HG02973 (cell line): ENCODE measurements at regions not wholly inside any gene's neighbourhood (a gene's known extent, or its start where the extent isn't known, plus 50 kb on each side); places are given as distances from the start of the nearest gene placed in this dataset.

ENCODE experiments used
- ATAC-seq: cut with Tn5 transposase; IDR thresholded peaks from one replicate; pipeline ENCODE4 v1.9.1; 2021; ENCODE audit warnings: moderate library complexity; ENCODE audit not compliant: unreplicated experiment

DNA sequence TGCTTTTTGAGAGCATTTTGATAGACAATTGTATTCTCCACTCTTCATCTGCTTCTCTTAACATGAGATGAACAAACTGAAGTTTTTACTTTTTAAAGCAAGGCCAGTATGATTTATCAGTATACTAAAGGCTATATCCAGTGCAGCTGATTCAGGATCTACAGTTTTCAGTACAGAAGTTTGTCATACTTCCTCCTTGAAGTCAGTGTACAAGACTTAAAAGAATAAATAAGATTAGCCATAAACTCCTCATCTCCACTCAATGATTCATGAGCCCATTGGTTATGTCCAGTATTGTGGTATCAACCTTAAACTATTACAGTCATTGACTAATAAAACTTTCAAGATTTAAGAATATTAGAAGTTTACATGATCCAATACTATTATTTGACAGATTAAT lies 374.8 kb upstream of the EPHA7 start:
- no peak for ATAC-seq

DNA sequence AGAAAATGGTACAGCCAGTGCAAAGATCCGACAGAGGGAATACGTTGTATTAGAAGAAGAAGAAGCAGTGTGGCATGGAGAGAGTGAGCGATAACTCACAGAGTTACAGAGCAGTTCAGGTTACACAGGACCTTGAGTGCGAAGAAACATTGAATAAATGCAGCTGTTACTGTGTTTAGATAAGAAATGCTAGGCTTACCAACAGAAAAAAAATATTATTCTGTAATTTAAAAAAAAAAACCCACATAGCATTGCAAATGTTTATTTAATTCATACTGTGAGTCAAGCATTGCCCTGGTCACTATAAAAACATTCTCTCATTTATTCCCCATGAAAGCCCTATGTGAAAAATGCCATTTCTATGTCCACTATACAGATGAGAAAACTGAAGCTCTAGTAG lies 373.4 kb upstream of the EPHA7 start:
- no peak for ATAC-seq

DNA sequence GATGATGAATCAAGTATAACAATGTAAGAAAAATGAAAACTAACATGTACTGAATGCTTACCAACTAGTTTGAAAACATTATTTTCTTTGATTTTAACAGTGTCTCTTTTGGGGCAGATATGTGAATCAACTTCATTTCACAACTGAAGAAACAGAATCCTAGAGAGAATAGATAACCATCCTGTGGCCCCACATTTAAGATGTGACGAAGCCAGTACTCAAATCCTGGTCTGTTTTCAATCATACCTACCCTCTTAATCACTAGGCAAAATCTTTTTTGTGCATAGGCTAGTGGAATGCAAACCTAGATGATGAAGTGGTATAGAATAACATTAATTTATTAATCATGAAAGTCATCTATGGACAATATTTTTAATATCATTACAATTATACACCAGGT lies 371.6 kb upstream of the EPHA7 start:
- ATAC-seq = no peak

DNA sequence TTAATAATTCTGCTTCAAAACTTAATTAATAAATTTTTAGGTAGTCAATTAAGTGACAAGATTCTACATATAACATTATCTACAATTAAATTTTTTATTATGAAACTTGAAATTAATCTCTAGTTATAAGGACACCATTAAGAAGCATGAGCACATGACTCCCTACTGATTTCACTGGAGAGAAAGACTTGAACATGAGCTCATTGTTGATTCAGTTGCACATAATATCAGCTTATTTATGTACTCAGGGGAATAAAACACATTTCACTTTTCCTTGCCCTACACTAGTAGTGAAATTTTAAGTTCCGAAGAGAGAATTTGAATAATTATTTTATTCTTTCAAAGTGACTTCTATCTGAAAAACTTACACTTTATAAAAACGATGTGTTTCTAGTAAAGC lies 370.2 kb upstream of the EPHA7 start:
- no peak for ATAC-seq

DNA sequence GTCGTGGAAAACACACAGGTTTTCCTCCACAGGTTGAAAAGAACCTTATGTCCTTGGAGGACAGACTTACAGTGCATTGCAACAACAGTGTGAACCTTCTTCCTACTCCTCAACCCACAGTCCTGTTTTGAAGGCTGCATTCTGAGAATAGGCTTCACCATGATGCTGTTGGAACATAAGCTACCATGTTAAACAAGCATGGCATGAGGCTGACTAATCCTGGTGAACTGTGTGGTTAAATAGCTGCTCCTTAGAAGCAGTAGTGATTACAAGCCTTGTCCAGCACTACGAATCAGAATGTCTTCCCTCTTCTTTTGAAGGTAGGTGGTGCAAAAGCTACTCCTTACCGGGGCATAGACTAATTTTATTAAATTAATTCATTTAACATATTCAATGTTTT lies 368.5 kb upstream of the EPHA7 start:
- no peak for ATAC-seq

DNA sequence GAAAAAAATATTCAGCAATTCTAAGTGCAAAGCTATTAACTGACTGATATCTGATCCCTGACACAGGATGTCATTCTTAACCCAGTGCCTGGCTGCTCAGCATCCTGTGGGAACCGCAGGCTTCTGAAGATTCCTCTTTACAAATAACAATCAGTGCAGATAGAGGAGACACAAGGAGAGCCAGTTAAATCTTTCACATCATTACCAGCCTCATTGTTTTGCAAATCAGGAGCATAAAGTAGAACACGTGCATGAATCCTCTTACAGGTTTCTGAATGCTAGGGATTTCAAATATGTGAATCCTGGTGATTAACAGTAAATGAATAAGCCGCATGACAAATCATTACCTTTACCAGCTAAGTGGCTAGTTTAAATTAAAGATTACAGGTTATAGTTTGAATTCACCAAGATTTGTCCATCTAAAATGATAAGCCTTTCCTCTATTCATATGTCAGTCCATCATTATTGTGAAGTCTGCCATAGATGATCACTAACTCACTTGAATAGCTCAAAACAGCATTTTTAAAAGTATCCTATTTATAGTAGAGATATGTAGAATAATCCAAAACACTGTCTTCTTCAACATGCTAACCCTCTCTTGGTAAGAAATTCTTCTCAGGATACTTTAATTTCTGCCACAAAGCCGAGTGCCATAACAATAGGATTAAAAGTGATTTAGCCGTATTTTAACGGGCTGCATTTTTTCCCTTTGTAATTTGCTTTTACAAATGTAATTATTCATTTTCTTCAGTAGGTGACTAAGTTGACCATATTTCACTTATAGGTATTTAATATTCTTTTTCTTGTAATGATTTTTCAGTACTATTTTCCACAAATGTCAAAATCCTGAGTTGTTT lies 367.3 kb upstream of the EPHA7 start:
- ATAC-seq = no peak

DNA sequence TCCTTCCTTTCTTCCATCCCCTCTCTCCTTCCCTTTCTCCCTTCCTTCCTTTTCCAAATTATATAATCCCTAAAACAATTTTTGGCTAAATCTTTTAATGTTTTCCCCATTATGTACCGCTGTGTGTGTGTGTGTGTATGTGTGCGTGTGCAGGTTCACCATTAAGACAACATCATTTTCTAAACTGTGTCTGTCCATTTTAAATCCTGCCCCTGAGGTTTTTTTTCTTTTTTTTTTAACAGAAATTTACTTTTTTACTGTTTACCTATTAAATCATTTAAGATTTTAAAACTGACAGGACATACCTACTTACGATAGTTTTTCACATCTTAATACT lies 366.3 kb upstream of the EPHA7 start:
- no peak for ATAC-seq

DNA sequence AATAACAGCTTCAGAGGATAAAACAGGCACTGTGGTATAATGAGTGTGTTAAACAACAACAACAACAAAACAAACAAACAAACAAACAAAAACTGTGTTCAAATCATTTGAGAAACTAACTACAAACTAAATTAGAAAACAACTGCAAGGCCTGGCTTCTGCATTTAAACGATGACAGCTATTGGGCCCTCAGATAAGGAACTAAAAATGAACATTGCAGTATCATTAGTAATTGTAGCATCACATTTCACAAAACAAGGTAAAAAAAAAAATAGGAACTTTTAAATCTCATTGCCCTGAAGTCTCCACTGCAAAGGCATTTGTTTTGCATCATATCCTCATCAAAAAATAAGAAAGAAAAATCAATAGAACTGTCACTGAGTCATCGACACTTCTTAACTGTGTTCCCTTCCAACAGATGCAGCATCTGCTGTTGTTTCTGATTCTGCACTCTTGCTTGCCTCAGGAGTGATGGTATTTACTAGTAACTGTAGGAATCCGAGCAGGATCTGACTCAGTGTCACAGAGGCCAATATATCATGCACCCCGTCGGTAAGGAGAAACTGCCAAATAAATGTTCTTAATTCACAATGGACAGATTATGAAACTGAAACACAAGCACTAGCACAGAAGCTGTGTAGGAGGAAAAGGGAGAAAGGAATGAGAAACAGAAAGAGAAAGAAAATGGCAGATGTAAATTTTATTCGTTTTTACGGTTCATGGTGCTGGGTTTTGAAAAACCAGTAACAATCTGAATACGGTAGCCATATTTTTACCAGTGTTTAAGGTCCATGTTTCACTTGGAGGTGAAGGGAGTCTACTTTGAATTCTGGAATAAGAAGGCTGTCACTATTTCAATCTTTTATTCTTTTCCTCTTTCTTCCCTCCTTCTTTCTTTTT lies 365.7 kb upstream of the EPHA7 start:
- ATAC-seq = no peak

DNA sequence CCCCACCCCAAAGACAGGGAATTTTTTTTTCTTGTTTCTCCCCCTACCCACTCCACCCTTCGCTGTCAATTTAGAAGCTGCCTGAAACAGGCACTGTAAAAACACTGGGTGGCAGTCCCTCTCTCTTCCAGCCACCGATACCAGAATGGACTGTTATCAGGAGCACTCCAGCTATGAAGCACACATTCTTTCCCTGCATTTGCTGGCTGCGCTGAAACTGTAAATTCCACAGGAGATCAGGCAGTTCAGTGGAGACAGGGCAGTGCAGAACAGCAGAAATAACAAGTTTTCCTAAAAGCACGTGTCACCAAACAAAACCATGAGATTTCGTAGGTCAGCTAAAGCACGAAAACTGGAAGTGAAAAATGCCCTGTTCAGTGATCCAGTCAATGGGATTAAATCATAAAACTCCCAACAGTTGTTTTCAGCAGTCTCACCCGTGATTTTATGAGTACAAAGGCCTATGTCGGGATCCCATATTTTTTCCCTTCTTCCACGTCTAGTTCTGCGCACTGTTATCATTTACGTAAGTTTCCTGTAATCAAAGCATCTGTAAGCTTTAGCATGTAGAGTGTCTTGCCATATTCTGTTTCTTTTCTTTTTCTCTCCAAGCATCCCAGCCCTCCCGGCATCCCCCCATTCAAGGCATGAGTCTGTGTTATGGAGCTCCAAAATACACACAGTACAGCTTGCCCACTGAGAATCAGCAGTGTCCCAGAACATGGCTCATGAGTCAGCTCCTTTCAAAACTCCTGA lies 359.9 kb upstream of the EPHA7 start:
- ATAC-seq = no peak

DNA sequence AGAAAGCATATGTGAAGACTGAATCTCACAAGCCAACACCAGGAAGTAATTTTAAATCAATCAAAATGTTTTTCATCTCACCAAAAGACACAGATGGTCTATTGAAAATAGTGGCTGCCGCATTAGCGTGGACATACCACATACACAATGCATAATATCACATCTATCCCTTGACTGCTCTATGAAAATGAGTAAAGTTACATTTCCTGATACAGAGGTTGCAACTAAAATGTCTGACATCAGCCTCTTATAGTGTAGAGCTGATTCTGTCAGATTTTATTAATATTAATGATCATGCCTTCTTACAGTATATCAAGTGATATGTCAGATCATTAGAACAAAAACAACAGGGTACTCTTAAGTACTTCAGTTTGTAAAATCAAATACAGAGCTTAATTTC lies 339.8 kb upstream of the EPHA7 start:
- ATAC-seq = no peak

DNA sequence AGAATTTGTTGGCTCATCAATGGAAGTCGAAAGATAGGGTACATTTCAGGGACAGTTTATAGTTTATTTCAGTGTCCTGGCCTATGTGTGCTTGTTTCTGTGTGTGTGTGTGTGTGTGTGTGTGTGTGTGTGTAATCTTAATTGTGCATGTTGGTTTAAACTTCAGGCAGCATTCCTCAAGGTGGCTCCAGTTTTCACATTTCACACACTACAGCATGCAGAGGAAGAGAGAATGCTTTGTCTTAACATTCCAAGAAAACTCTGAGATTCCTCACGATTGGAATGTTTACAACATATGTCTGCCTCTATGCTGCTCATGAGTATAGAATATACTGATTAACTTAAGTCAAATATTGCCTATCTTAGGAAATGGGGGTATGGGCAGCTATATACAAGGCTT lies 332.6 kb upstream of the EPHA7 start:
- ATAC-seq = no peak

DNA sequence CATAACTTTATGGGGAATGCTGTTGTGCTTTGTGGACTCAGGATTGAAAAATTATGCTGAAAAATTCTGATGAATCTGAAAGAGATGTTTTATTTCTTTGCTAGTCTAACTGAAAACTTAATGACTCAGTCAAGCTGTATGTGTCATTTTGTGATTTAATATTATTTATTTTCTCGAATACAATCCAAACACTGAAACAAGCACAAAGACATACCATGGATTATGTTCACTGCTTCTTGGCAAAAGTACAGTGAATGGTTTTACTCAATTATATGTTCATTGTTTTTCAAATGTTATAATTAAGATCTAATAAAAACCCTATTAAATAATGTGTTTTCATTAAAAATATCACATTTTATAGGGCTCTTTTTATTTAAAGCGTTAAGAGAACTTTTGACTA lies 330.6 kb upstream of the EPHA7 start:
- ATAC-seq = no peak

DNA sequence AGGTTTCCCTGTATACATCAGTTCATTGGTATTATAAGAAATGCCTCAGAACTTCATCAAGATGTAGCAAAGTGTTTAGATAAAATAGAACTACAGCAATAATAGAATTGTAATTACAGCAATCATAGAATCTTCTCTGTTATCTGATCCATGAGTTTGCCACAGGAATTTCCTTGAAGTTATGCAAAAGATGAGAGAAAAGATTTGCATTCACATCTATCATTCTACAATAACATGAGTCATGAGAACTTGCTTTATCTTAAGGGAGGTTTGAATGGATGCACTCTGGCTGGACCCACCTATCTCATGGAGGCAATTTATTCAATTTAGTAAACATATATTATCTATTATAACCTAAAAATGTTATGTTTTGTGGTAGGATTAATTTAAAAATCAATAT lies 329.8 kb upstream of the EPHA7 start:
- ATAC-seq = no peak

DNA sequence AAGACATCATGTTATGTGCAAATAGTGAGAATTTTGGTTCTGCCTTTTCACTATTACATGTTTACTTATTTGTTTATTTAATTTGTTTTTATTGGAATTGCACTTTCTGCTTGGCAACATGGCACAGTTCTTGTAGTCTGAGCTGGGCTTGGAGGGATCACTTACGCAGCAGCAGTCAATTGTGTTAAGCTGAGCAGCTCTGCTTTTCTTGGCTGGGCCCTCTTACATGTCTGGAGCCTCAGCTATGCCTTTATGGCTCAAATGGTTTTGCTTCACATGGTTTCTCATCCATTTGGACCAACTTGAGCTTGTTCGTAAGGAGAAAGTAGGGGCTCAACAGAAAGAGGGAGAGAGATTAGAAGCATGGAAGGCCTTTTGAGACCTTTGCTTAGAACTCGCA lies 327.5 kb upstream of the EPHA7 start:
- ATAC-seq = no peak

DNA sequence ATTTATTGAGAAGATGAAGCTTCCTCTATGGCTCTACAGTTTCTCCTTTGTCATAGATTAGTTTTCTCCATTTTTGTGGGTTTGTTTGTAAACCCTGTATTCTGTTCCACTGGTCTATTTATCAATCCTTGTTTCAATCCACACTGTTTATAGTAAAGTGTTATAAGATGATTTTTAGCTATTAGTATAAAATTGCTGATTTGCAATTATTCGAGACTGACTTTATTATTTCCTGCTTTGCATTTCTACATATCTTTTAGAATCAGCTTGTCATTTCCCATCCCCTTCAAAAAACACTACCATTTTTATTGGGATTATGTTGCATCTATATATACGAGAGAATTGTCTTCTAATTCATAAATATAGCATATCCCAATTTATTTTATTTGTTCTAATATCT lies 325.9 kb upstream of the EPHA7 start:
- no peak for ATAC-seq

DNA sequence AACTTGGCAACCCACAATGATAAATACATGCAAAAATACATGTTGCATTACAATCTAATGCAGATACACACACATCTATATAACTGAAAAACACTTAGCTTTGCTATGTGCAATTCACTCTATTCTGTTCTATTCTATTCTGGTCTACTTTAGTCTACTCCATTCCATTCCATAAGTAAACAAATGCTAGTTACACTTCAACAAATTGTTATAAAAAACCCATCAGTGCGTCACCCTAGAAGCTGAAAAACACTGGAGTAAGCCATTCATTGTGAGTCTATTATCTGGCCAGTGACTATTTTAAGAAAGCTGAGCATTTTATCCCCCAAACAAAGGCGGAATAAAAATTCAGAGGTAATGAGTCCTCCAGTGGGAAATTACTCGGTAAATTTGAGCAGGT lies 315.7 kb upstream of the EPHA7 start:
- no peak for ATAC-seq

DNA sequence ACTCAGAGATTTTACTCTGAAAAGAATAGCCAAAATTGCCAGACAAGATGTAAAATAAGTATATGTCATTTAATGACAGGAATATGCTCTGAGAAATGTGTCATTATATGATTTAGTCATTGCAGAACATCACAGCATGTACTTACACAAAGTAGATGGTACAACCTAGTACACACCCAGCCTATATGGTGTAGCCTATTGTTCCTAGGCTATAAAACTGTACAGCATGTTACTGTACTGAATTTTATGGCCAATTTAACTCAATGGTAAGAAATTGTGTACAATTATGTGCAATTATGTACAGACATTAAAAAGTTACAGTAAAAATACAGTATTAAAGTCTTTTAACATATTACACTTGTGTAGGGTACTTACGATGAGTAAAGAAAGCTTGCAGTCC lies 311.9 kb upstream of the EPHA7 start:
- ATAC-seq = no peak

DNA sequence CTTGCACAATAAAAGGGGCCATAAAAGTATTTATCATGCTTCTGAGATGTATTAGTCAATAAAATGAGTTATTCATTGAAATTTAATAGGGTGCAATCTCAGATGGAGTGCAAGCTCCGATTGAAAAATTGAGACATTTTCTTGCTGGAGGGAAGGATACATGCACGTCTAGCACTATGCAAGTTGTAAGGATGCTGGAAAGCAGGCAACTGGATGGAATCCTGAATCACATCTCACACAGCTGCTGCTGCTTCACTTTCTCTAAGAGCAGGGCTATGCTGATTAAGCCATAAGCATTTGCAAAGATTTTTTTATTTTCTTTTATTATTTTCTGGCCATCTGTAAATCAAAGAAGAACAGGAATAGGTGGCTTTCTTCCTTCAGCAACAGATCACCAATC lies 308.8 kb upstream of the EPHA7 start:
- ATAC-seq = no peak

DNA sequence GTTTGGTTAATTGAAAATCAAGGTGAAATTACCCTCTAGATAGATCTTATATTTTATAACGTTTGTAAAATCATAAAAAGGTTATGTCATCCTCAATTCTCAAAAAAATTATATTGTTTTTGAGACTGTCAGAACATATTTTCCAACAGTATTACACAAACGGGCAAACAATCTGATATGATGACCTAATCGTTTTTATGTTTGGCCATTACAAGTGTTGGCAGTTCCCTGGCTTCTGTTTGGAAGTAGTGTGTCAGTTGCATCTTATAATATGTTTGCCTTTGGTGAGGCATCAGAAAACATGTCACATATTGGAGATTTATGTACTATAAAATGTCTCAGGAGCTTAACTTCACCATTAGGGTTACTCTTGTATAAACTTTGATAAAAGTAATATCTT lies 308.1 kb upstream of the EPHA7 start:
- no peak for ATAC-seq

DNA sequence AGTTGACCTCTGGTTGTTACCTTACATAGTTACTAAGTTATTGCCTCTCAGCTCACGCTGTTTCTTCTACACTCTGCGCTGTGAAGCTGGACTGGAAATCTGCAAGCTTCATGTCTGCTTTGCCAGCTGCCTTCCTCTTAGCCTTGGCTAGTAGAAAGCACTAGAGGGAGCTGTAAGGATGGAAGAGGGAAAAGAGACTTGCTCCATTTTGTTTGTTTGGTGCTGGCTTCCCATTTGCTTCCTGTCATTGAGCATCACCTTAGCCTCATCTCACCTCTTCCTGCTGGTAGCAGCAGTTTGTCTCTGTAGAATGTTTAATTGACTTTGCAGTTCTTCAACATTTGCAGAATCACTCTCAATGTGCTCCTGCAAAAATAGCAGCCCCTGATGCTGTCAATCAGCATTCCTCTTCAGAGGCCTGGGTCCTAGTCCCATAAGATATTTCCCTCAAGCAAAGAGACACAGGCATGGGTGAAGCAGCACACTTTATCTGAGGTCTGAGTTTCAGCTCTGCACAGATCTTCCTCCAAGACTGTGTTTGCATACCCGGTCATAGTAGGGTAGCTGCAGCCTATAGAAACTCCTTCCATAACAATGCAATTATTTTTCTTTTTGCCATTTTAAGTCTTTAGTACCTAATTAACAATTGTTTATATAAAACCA lies 302.2 kb upstream of the EPHA7 start:
- no peak for ATAC-seq

DNA sequence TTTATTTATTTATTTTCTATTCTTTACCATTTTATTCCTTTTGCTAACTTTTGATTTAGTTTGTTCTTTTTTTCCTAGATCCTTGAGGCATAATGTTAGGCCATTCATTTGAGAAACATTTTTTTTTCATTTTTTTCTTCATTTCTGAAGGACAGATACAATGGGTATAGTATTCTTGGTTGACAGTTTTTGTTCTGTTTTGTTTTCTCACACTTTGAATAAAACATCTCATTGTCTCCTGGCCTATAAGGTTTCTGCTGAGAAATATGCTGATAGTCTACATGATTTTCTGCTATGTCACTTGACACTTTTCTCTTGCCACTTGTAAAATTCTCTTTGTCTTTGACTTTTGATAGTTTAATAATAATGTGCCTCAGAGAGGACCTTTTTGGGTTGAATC lies 294.6 kb upstream of the EPHA7 start:
- no peak for ATAC-seq
